Progenitor cell of endocrine pancreas (in vitro differentiated cells): ENCODE measurements at regions not wholly inside any gene's neighbourhood (a gene's known extent, or its start where the extent isn't known, plus 50 kb on each side); places are given as distances from the start of the nearest gene placed in this dataset.

ENCODE experiments used
- DNase-seq: peaks from one replicate; pipeline ENCODE4 v3.0.0; 2021; ENCODE audit warnings: low spot score; ENCODE audit not compliant: unreplicated experiment
- H3K27ac Mint-ChIP-seq: 2 replicates; pipeline ENCODE4 v1.8.0; 2021; ENCODE audit warnings: mild to moderate bottlenecking, moderate library complexity, mixed read lengths
- H3K27me3 Mint-ChIP-seq: 2 replicates; pipeline ENCODE4 v1.8.0; 2021; ENCODE audit warnings: mixed read lengths
- H3K36me3 Mint-ChIP-seq: 2 replicates; pipeline ENCODE4 v1.8.0; 2022; ENCODE audit warnings: mixed read lengths; ENCODE audit not compliant: insufficient read depth
- H3K4me1 Mint-ChIP-seq: 2 replicates; pipeline ENCODE4 v1.8.0; 2021; ENCODE audit warnings: low read depth, mixed read lengths
- H3K4me3 Mint-ChIP-seq: 2 replicates; pipeline ENCODE4 v1.8.0; 2021; ENCODE audit warnings: low read depth, mild to moderate bottlenecking, moderate library complexity, mixed read lengths
- H3K9me3 Mint-ChIP-seq: 2 replicates; pipeline ENCODE4 v1.8.0; 2021; ENCODE audit warnings: low read depth, mixed read lengths
- CTCF ChIP-seq: fragments of 200-600 bp; sonication (generic); IDR thresholded peaks from one replicate; pipeline ENCODE4 v1.5.0; 2021; ENCODE audit warnings: antibody characterized with exemption, mild to moderate bottlenecking; ENCODE audit not compliant: unreplicated experiment

DNA sequence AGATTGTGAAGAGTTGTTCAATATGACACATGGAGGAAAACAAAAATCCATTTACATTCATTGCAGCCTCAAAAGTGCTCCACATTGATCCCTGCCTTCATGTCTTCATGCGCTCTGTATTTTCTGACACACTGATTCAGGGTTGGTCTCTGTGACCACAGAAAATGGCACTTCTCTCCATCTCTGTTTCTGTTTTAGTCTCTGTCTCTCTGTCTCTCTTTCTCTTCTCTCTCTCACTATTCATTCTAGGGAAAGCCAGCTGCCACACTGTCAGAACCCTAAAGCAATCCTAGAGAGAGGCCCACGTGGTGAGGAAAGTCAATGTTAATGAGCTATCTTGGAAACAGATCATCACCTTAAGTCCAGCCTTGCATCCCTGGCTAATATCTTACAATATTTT is 2238.4 kb downstream of the PCDH7 start:
- no peak overlapping the region for H3K27ac Mint-ChIP-seq
- H3K4me1 Mint-ChIP-seq, result no peaks in the 10 kb centered on the region
- no peaks in the 10 kb centered on the region for H3K27me3 Mint-ChIP-seq
- no peaks in the 10 kb centered on the region for H3K36me3 Mint-ChIP-seq
- no peak for TF ChIP-seq CTCF
- no peak overlapping the region for H3K4me3 Mint-ChIP-seq
- H3K9me3 Mint-ChIP-seq, result no peaks in the 10 kb centered on the region
- DNase-seq, result no peak

GRCh38 chr4:32962100-32962499 is 2241.9 kb downstream of the PCDH7 start:
- no peak overlapping the region for H3K27ac Mint-ChIP-seq
- no peaks in the 10 kb centered on the region for H3K27me3 Mint-ChIP-seq
- DNase-seq, result no peak
- no peaks in the 10 kb centered on the region for H3K9me3 Mint-ChIP-seq
- H3K4me1 Mint-ChIP-seq, result no peaks in the 10 kb centered on the region
- H3K4me3 Mint-ChIP-seq, result no peak overlapping the region
- no peaks in the 10 kb centered on the region for H3K36me3 Mint-ChIP-seq
- TF ChIP-seq CTCF, result no peak

GRCh38 chr4:32985256-32985655 is 2265.1 kb downstream of the PCDH7 start:
- Mint-ChIP-seq H3K4me1 (no peaks in the 10 kb centered on the region), H3K4me3 (no peak overlapping the region), H3K36me3 (no peaks in the 10 kb centered on the region), H3K27me3 (no peaks in the 10 kb centered on the region), H3K9me3 (peaks cover 10% of the 10 kb centered on the region), H3K27ac (no peak overlapping the region)
- no peak for TF ChIP-seq CTCF
- DNase-seq, result no peak

GRCh38 chr4:32986236-32986635 is 2266.1 kb downstream of the PCDH7 start:
- H3K36me3 Mint-ChIP-seq, result no peaks in the 10 kb centered on the region
- no peaks in the 10 kb centered on the region for H3K27me3 Mint-ChIP-seq
- H3K27ac Mint-ChIP-seq, result no peak overlapping the region
- no peak for DNase-seq
- TF ChIP-seq CTCF, result no peak
- no peaks in the 10 kb centered on the region for H3K4me1 Mint-ChIP-seq
- peaks cover 2% of the 10 kb centered on the region for H3K9me3 Mint-ChIP-seq
- H3K4me3 Mint-ChIP-seq, result no peak overlapping the region

DNA sequence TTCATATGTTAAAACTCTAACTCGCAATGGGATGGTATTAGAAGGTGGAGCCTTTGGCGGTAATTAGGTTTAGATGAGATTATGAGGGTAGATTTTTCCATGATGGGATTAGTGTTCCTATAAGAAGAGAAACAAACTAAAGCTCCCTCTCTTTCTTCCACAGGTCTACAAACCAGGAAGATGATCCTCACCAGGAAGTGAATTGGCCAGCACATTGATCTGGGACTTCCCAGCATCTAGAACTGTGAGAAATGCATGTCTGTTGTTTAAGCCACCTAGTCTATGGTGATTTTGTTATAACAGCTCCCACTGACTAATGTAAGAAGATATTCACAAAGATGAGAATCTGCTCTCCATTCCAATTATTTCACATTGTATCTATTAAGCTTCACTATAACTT is 2266.9 kb downstream of the PCDH7 start:
- Mint-ChIP-seq H3K4me1 (no peaks in the 10 kb centered on the region), H3K27me3 (no peaks in the 10 kb centered on the region), H3K9me3 (no peaks in the 10 kb centered on the region), H3K36me3 (no peaks in the 10 kb centered on the region), H3K4me3 (no peak overlapping the region), H3K27ac (no peak overlapping the region)
- TF ChIP-seq CTCF, result no peak
- no peak for DNase-seq
